Upper lobe of left lung (tissue), 6 donors: ENCODE measurements at regions not wholly inside any gene's neighbourhood (a gene's known extent, or its start where the extent isn't known, plus 50 kb on each side); places are given as distances from the start of the nearest gene placed in this dataset.

Experiments
- ATAC-seq, 2 donors: fragments of 200-7000 bp; cut with Tn5 transposase; one replicate each; pipeline ENCODE4 v1.9.1; 2022; ENCODE audit warnings: mild to moderate bottlenecking in 2 of 2, moderate library complexity in 2 of 2; ENCODE audit not compliant: low FRiP score in 2 of 2
- DNase-seq, 2 donors: peaks; one replicate each; pipeline ENCODE4 v3.0.0-alpha.2; 2019 to 2020
- H3K27ac ChIP-seq, 4 donors: fragments of 200-600 bp; sonication (generic); one replicate each; pipeline ENCODE4 v1.5.1; 2016 to 2019
- H3K27me3 ChIP-seq, 4 donors: fragments of 200-600 bp; sonication (generic); one replicate each; pipeline ENCODE4 v1.5.1; 2017 to 2019
- H3K36me3 ChIP-seq, 4 donors: fragments of 200-600 bp; sonication (generic); one replicate each; pipeline ENCODE4 v1.5.1; 2016 to 2019
- H3K4me1 ChIP-seq, 4 donors: fragments of 200-600 bp; sonication (generic); one replicate each; pipeline ENCODE4 v1.5.1; 2018 to 2019
- H3K4me3 ChIP-seq, 4 donors: fragments of 200-600 bp; sonication (generic); one replicate each; pipeline ENCODE4 v1.5.1; 2017 to 2019; ENCODE audit warnings: mild to moderate bottlenecking in 2 of 4, moderate library complexity in 1 of 4
- H3K9me3 ChIP-seq, 4 donors: fragments of 200-600 bp; sonication (generic); one replicate each; pipeline ENCODE4 v1.5.1; 2018 to 2019
- EP300 ChIP-seq, 4 donors: sonication (generic); formaldehyde crosslinking; IDR thresholded peaks; one replicate each; pipeline ENCODE4 v1.5.1; 2017; ENCODE audit warnings: antibody characterized with exemption in 4 of 4, control low read depth in 2 of 4
- POLR2A ChIP-seq, 4 donors: fragments of 450-650 bp; IDR thresholded peaks; one replicate each; pipeline ENCODE4 v1.5.1; 2016 to 2017; ENCODE audit warnings: antibody characterized with exemption in 4 of 4, mild to moderate bottlenecking in 2 of 4
- POLR2AphosphoS5 ChIP-seq, 2 donors: sonication (generic); formaldehyde crosslinking; IDR thresholded peaks; one replicate each; pipeline ENCODE4 v1.5.1; 2017; ENCODE audit warnings: antibody characterized with exemption in 2 of 2
- WGBS, 2 donors: methylation state at CpG; one replicate each; pipeline ENCODE4 v1.1.5; 2017 to 2018; 5-methylcytosine and 5-hydroxymethylcytosine counted together
- TF ChIP-seq, protein P1 (sequence below), 6 experiments: fragments of 450-650 bp in 4 of 6; fragments of 200-600 bp in 2 of 6; sonication (generic) in 2 of 6; IDR thresholded peaks; one replicate each; pipeline ENCODE4 v1.5.1; 2016 to 2019; ENCODE audit warnings: antibody characterized with exemption in 6 of 6
- donor health status: DM: no; HTN: no; CAD: no; lungs with moderate emphysema.
- donor health status: DM: no; HTN: yes; CAD: no; lungs with severe emphysema.

DNA sequence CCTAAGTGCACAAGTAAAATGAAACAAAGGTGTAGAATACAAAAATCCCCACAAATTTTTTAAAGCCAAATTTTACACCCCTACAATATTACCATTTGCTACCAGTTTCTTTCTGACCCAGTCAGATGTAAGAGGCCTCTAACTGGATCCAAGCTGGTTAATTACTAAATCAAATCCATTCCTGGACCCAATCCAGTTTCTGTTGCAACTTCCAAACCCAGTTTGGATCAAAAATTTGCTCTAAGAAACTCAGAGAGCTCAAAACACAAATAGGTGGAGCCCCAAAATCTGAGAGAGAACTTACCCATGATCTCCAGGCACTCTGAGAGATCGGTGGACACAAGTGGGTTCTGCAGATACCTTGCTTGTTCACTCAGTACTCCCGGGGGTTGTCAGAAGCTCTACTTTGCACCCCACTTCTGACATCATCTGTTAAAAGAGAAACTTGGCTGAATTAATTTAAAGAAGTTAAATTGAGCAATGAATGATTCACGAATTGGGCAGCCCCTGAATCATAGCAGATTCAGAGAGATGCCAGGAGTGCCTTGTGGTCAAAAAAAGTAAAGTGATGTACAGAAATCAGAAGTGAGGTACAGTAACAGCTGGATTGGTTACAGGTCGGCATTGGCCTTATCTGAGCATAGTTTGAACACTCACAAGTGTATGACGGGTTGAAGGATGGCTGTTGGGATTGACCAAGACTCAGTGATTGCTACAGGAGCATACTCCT lies 448.0 kb downstream of the KCNT2 start:
- DNase-seq (no peak), ATAC-seq (no peak)
- Histone ChIP-seq H3K4me1 (no peaks in the 10 kb centered on the region), H3K9me3 (no peaks in the 10 kb centered on the region), H3K27ac (no peak overlapping the region), H3K27me3 (no peaks in the 10 kb centered on the region), H3K4me3 (no peak overlapping the region), H3K36me3 (no peaks in the 10 kb centered on the region)
- 75 to 77% methylated on average over 5 of the region's 5 CpGs for WGBS, 2 donors
- TF ChIP-seq, protein P1, sequence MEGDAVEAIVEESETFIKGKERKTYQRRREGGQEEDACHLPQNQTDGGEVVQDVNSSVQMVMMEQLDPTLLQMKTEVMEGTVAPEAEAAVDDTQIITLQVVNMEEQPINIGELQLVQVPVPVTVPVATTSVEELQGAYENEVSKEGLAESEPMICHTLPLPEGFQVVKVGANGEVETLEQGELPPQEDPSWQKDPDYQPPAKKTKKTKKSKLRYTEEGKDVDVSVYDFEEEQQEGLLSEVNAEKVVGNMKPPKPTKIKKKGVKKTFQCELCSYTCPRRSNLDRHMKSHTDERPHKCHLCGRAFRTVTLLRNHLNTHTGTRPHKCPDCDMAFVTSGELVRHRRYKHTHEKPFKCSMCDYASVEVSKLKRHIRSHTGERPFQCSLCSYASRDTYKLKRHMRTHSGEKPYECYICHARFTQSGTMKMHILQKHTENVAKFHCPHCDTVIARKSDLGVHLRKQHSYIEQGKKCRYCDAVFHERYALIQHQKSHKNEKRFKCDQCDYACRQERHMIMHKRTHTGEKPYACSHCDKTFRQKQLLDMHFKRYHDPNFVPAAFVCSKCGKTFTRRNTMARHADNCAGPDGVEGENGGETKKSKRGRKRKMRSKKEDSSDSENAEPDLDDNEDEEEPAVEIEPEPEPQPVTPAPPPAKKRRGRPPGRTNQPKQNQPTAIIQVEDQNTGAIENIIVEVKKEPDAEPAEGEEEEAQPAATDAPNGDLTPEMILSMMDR (IDR thresholded peaks at IDR 0.05) = no peak
- TF ChIP-seq EP300 (IDR thresholded peaks at IDR 0.05) (no peak), POLR2A (IDR thresholded peaks at IDR 0.05) (no peak)

DNA sequence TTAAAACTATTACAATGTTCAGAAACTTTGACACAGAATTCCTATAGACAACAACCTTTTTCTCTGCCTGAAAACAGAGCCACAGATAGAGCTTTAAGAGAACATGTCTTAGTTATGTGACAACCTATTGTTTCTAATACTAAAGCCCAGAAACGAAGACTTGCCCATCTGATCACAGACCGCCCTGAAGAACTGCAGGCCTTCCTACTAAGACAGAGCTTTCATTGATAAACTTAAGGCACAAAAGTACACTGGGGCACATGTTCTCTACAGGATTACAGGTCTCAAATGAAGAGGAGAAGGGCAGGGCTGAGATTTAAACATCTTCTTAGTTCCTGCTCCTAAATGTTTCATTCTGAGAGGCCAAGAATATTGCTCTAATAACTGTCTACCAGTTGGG lies 452.7 kb downstream of the KCNT2 start:
- H3K27me3 ChIP-seq = no peaks in the 10 kb centered on the region
- no peak overlapping the region for H3K27ac ChIP-seq
- no peaks in the 10 kb centered on the region for H3K4me1 ChIP-seq
- H3K4me3 ChIP-seq = no peak overlapping the region
- no peak for TF ChIP-seq POLR2AphosphoS5 (IDR thresholded peaks at IDR 0.05)
- no peak for TF ChIP-seq EP300 (IDR thresholded peaks at IDR 0.05)
- TF ChIP-seq, protein P1 (IDR thresholded peaks at IDR 0.05) = no peak
- TF ChIP-seq POLR2A (IDR thresholded peaks at IDR 0.05) = no peak
- H3K9me3 ChIP-seq = no peaks in the 10 kb centered on the region
- H3K36me3 ChIP-seq = no peaks in the 10 kb centered on the region
- ATAC-seq (no peak), DNase-seq (no peak)
- 78 to 95% methylated on average over 2 of the region's 2 CpGs for WGBS, 2 donors

DNA sequence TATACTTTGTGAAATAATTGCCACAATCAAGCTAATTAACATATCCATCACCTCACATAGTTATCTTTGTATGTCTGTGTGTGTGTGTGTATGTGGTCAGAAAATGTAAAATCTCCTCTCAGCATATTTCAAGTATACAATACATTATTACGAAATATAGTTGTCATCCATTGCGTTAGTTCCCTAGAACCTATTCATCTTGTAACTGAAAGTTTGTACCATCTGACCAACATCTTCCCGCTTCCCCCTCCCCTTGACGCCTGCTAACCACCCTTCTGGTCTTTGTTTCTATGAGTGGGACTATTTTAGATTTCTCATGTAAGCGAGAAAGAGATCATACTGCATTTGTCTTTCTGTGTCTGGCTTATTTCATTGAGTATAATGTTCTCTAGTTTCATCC lies 455.3 kb downstream of the KCNT2 start:
- Histone ChIP-seq H3K36me3 (no peaks in the 10 kb centered on the region), H3K4me3 (no peak overlapping the region), H3K9me3 (no peaks in the 10 kb centered on the region), H3K27me3 (no peaks in the 10 kb centered on the region), H3K4me1 (no peaks in the 10 kb centered on the region), H3K27ac (no peak overlapping the region)
- ATAC-seq = no peak
- WGBS, 2 donors = 80 to 90% methylated on average over 5 of the region's 5 CpGs
- DNase-seq = no peak
- TF ChIP-seq POLR2A (IDR thresholded peaks at IDR 0.05) (no peak), EP300 (IDR thresholded peaks at IDR 0.05) (no peak)
- TF ChIP-seq, protein P1 (IDR thresholded peaks at IDR 0.05) = no peak

DNA sequence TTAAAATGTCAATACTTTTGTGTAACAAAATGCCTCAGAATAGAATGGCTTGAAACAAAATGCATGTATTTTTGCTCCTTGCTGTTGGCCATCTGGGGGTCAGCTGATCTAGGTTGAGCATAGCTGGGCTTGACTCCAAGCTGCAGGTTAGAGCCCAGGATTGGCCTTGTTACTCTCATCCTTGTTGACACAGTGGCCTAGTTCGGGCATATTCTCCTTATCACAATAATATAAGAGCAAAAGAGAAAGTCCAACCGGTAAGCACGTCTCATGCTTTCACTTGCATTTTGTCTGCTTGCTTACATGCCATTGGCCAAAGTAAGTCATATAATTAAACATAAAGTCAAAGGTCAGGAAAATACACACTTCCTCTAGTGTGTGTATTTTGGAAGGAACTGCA lies 456.2 kb downstream of the KCNT2 start:
- Histone ChIP-seq H3K4me1 (no peaks in the 10 kb centered on the region), H3K9me3 (no peaks in the 10 kb centered on the region), H3K27me3 (no peaks in the 10 kb centered on the region), H3K4me3 (no peak overlapping the region), H3K36me3 (no peaks in the 10 kb centered on the region), H3K27ac (no peak overlapping the region)
- TF ChIP-seq, protein P1 (IDR thresholded peaks at IDR 0.05) = no peak
- TF ChIP-seq EP300 (IDR thresholded peaks at IDR 0.05) (no peak), POLR2A (IDR thresholded peaks at IDR 0.05) (no peak), POLR2AphosphoS5 (IDR thresholded peaks at IDR 0.05) (no peak)
- no peak for ATAC-seq
- no peak for DNase-seq
- WGBS, 2 donors = 43 to 46% methylated on average over 3 of the region's 3 CpGs

DNA sequence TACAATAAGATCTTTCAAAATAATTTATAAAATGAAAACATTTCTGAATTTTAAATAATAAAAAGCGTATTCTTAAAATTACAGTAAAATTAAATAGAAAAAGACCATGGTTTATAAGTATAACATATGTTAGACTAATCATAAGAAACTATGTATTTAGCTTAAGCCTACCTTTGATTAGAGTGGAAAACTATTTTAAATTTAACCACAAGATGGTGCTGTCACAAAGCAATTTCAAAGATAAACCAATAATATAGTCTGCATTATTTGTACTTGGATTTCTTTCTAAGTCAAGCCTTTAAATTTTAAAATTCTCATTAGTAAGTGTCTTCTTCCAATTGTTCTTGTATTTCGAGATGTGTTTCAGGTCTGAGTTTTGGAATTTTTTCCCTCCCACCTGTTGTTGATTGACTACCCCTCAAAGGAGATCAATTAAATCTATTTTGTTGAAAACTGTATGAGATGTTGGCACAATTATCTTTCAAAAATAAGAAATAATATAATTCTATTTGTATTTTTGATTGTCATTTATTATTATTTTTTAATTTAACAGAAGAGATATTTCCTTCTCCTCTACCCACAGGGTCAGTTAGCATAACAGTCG lies 459.8 kb downstream of the KCNT2 start:
- Histone ChIP-seq H3K4me3 (no peak overlapping the region), H3K4me1 (no peaks in the 10 kb centered on the region), H3K27ac (no peak overlapping the region), H3K27me3 (no peaks in the 10 kb centered on the region), H3K36me3 (no peaks in the 10 kb centered on the region), H3K9me3 (no peaks in the 10 kb centered on the region)
- no peak for ATAC-seq
- 44 to 48% methylated on average over 3 of the region's 3 CpGs for WGBS, 2 donors
- DNase-seq = no peak
- TF ChIP-seq, protein P1 (IDR thresholded peaks at IDR 0.05) = peak in 3 of 6 experiments; percentile 28 to 40 (median 31)
- no peak for TF ChIP-seq POLR2AphosphoS5 (IDR thresholded peaks at IDR 0.05)
